Epidermal melanocyte (primary cell): ENCODE measurements at regions not wholly inside any gene's neighbourhood (a gene's known extent, or its start where the extent isn't known, plus 50 kb on each side); places are given as distances from the start of the nearest gene placed in this dataset.

ENCODE experiments used
- DNase-seq: peaks from one replicate; pipeline ENCODE4 v3.0.0; 2011; ENCODE audit warnings: low spot score; ENCODE audit not compliant: insufficient read length

- no peak for DNase-seq
Observed at GRCh38 chr2:42108852-42109251, 60.3 kb upstream of the EML4 start.

GRCh38 chr2:42109959-42110640, 59.1 kb upstream of the EML4 start:
- DNase-seq, result no peak

GRCh38 chr2:42110641-42111322, 58.4 kb upstream of the EML4 start:
- DNase-seq, result no peak

- DNase-seq, result no peak
Observed at GRCh38 chr2:42112418-42112817, 56.7 kb upstream of the EML4 start.

GRCh38 chr2:42113452-42113851, 55.7 kb upstream of the EML4 start:
- DNase-seq, result no peak

GRCh38 chr2:42114091-42114490, 55.1 kb upstream of the EML4 start:
- no peak for DNase-seq

- DNase-seq, result no peak
Observed at GRCh38 chr2:42115588-42115987, 53.6 kb upstream of the EML4 start.

- peak; percentile 36 for DNase-seq
Observed at GRCh38 chr2:42116195-42117181, 52.7 kb upstream of the EML4 start.

- DNase-seq, result no peak
Observed at GRCh38 chr2:42117182-42117579, 52.0 kb upstream of the EML4 start.

- no peak for DNase-seq
Observed at GRCh38 chr2:42117923-42118753, 51.0 kb upstream of the EML4 start.

- no peak for DNase-seq
Observed at GRCh38 chr2:42118754-42119569, 50.2 kb upstream of the EML4 start.
